ENCODE measurements at regions not wholly inside any gene's neighbourhood (a gene's known extent, or its start where the extent isn't known, plus 50 kb on each side); places are given as distances from the start of the nearest gene placed in this dataset.
"Not testable (repeated sequence)": the region's sequence is repeated elsewhere in the genome, so short reads cannot be mapped to it uniquely, and the experiment has no call there.

DNA sequence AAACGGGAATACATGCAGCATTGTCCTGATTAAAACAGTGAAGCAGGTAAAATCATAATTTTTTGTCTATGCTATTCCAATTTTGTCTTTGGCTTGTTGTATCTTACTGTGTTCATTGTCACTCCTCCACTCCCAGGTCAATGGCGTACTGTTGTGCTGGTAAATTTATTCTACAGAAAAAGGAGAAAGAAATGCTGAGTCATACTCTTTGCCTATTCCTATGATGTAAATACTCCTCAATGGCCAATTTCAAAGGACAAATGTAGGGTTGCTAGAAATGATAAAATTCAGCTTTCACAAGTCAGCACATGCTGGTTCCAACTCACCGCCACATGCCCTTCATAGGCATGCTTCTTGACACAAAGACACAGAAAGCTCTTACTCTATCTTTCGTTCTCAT is 694.4 kb upstream of the PCDH20 start:
- no peak for TF ChIP-seq POLR2AphosphoS5 (IDR thresholded peaks at IDR 0.05)
- no peak for TF ChIP-seq POLR2A (IDR thresholded peaks at IDR 0.05)
- TF ChIP-seq, protein P1, sequence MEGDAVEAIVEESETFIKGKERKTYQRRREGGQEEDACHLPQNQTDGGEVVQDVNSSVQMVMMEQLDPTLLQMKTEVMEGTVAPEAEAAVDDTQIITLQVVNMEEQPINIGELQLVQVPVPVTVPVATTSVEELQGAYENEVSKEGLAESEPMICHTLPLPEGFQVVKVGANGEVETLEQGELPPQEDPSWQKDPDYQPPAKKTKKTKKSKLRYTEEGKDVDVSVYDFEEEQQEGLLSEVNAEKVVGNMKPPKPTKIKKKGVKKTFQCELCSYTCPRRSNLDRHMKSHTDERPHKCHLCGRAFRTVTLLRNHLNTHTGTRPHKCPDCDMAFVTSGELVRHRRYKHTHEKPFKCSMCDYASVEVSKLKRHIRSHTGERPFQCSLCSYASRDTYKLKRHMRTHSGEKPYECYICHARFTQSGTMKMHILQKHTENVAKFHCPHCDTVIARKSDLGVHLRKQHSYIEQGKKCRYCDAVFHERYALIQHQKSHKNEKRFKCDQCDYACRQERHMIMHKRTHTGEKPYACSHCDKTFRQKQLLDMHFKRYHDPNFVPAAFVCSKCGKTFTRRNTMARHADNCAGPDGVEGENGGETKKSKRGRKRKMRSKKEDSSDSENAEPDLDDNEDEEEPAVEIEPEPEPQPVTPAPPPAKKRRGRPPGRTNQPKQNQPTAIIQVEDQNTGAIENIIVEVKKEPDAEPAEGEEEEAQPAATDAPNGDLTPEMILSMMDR (IDR thresholded peaks at IDR 0.05): no peak
- no peak for TF ChIP-seq EP300 (IDR thresholded peaks at IDR 0.05)
- no peaks in the 10 kb centered on the region for H3K4me1 ChIP-seq
- no peaks in the 10 kb centered on the region for H3K27me3 ChIP-seq
- no peak for ATAC-seq
- no peak overlapping the region for H3K27ac ChIP-seq
- no peaks in the 10 kb centered on the region for H3K36me3 ChIP-seq
- H3K9me3 ChIP-seq: no peaks in the 10 kb centered on the region
- H3K4me3 ChIP-seq: no peak overlapping the region
- WGBS, 2 donors (ENCODE audit: low coverage in 1 of 2): 76 to 90% methylated on average over 4 of the region's 4 CpGs

DNA sequence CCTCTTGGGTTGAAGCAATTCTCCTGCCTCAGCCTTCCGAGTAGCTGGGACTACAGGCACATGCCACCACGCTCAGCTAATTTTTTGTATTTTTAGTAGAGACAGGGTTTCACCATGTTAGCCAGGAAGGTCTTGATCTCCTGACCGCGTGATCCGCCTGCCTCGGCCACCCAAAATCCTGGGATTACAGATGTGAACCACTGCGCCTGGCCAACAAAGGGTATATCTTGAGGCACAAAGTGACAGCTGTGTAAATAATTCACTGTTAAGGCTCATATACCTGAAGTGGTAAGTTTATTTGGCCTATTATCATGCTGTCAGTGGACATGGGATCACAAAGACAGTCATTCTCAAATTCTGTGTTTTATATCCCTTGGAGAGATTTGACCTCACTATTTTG is 688.5 kb upstream of the PCDH20 start:
- not testable (repeated sequence) for ATAC-seq, H3K4me3 ChIP-seq, H3K9me3 ChIP-seq, H3K36me3 ChIP-seq, H3K27me3 ChIP-seq, H3K4me1 ChIP-seq, H3K27ac ChIP-seq
- 80 to 83% methylated on average over 3 to 7 of the region's 7 CpGs for WGBS, 2 donors (ENCODE audit: low coverage in 1 of 2)

DNA sequence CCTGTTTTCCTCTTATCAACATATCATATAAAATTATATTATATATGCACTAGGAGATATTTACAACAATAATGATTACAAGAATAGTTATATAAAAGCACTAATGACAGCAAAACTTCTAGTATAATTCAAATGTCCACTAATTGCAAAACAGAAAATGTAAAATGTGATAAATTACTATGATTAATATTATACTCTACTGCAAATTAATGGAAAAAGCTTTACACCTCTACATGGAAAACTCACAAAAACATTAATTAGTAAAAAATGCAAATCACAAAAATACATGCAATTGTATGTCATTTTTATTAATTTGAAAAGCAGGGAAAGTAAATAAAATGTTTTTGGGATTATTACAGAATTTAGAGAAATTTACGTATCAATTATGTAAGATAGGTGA is 681.0 kb upstream of the PCDH20 start:
- no peaks in the 10 kb centered on the region for H3K27me3 ChIP-seq
- no peak overlapping the region for H3K27ac ChIP-seq
- 100% methylated on average over 1 of the region's 1 CpG for WGBS, 2 donors (ENCODE audit: low coverage in 1 of 2)
- ATAC-seq: no peak
- H3K36me3 ChIP-seq: no peaks in the 10 kb centered on the region
- TF ChIP-seq, protein P1 (IDR thresholded peaks at IDR 0.05): no peak
- no peak for TF ChIP-seq POLR2A (IDR thresholded peaks at IDR 0.05)
- TF ChIP-seq POLR2AphosphoS5 (IDR thresholded peaks at IDR 0.05): no peak
- no peak for TF ChIP-seq EP300 (IDR thresholded peaks at IDR 0.05)
- no peaks in the 10 kb centered on the region for H3K9me3 ChIP-seq
- H3K4me1 ChIP-seq: no peaks in the 10 kb centered on the region
- no peak overlapping the region for H3K4me3 ChIP-seq

DNA sequence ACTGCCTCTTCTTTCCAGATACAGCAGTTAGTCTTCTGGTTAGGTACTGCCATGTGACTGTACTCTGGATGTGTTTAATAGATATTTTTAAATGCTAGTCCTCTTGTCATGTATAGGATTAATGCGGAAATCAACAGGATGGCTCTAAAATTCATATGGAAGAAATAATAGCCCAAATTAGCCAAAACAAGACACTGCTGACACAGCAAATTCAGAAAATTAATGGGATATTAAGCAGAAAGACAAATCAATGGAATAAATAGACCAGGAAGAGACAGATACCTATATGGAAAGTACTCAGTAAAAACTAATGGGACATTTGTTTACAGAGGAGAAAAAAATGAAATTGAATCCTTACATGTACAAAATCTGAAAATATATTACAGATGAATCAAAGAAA is 679.3 kb upstream of the PCDH20 start:
- H3K27ac ChIP-seq: no peak overlapping the region
- no peaks in the 10 kb centered on the region for H3K36me3 ChIP-seq
- WGBS, 2 donors (ENCODE audit: low coverage in 1 of 2): 100% methylated on average over 1 of the region's 1 CpG; no CpG with 5 or more reads in 1 of the 2 donors
- TF ChIP-seq POLR2AphosphoS5 (IDR thresholded peaks at IDR 0.05) (no peak), EP300 (IDR thresholded peaks at IDR 0.05) (no peak), POLR2A (IDR thresholded peaks at IDR 0.05) (no peak)
- TF ChIP-seq, protein P1 (IDR thresholded peaks at IDR 0.05): no peak
- ATAC-seq: no peak
- H3K27me3 ChIP-seq: no peaks in the 10 kb centered on the region
- H3K9me3 ChIP-seq: no peaks in the 10 kb centered on the region
- no peak overlapping the region for H3K4me3 ChIP-seq
- no peaks in the 10 kb centered on the region for H3K4me1 ChIP-seq

- H3K27me3 ChIP-seq: no peaks in the 10 kb centered on the region
- no peaks in the 10 kb centered on the region for H3K4me1 ChIP-seq
- WGBS, 2 donors (ENCODE audit: low coverage in 1 of 2): 78 to 82% methylated on average over 5 of the region's 5 CpGs
- no peak for ATAC-seq
- H3K4me3 ChIP-seq: no peak overlapping the region
- no peaks in the 10 kb centered on the region for H3K9me3 ChIP-seq
- TF ChIP-seq EP300 (IDR thresholded peaks at IDR 0.05) (no peak), POLR2A (IDR thresholded peaks at IDR 0.05) (no peak), POLR2AphosphoS5 (IDR thresholded peaks at IDR 0.05) (no peak)
- TF ChIP-seq, protein P1 (IDR thresholded peaks at IDR 0.05): no peak
- H3K36me3 ChIP-seq: no peaks in the 10 kb centered on the region
- H3K27ac ChIP-seq: no peak overlapping the region
These were observed 678.5 kb upstream of the PCDH20 start for GRCh38 chr13:62093984-62094780.

All from gastroesophageal sphincter (tissue), 4 donors.